HCT116 (cell line): ENCODE measurements at regions not wholly inside any gene's neighbourhood (a gene's known extent, or its start where the extent isn't known, plus 50 kb on each side); places are given as distances from the start of the nearest gene placed in this dataset.

Experiments used
- ATAC-seq: fragments of 200-7000 bp; cut with Tn5 transposase; 2 replicates; pipeline ENCODE4 v1.9.1; 2020; ENCODE audit warnings: mild to moderate bottlenecking, moderate library complexity
- BruUV-seq: library from RNA; stranded (reverse); fragments of 400-500 nt; replicated peaks from 2 replicates; lab custom pipeline; 2021; lab: Mats Ljungman, UMichigan
- CTCF ChIA-PET: fragments of 300-600 bp; sonication (Branson Sonifier 250); formaldehyde crosslinking; loops from one replicate; lab custom pipeline; 2021; ENCODE audit warnings: antibody characterized with exemption; lab: Charles Lee
- POLR2A ChIA-PET: fragments of 300-600, 350-600 bp; sonication (Branson Sonifier 250); formaldehyde crosslinking; loops from one replicate; lab custom pipeline; 2021; ENCODE audit warnings: antibody characterized with exemption; lab: Charles Lee
- RAD21 ChIA-PET, 2 experiments: fragments of 300-600 bp; sonication (Branson Sonifier 250); formaldehyde crosslinking; loops; one replicate each; lab custom pipeline; 2023; ENCODE audit warnings: low total read pairs in 2 of 2; ENCODE audit not compliant: uncharacterized antibody in 2 of 2, unreplicated experiment in 2 of 2, low non-redundant PET in 1 of 2; lab: Charles Lee
- DNase-seq: peaks from one replicate; pipeline ENCODE4 v3.0.0-alpha.2; 2010; ENCODE audit warnings: low read depth, low spot score
- H2AFZ ChIP-seq: fragments of 200-600 bp; shearing (Covaris generic), sonication (generic); 2 replicates; pipeline ENCODE4 v1.6.1; 2017; ENCODE audit warnings: low read depth, mixed run types, mixed read lengths, antibody characterized with exemption, low read length; ENCODE audit not compliant: poor library complexity, severe bottlenecking
- H3K27ac ChIP-seq: 2 replicates; pipeline ENCODE4 v1.5.1; 2012; ENCODE audit warnings: low read depth, low read length
- H3K27me3 ChIP-seq: fragments of 200-600 bp; sonication (generic); 2 replicates; pipeline ENCODE4 v1.6.1; 2016; ENCODE audit warnings: mixed run types, low read length, mixed read lengths; ENCODE audit not compliant: insufficient read depth
- H3K36me3 ChIP-seq, 2 experiments: fragments of 200-500 bp in 1 of 2; fragments of 200-600 bp in 1 of 2; sonication (Bioruptor generic) in 1 of 2; sonication (generic) in 1 of 2; 2 replicates each; pipeline versions ENCODE4 v1.5.1 to v1.6.1; 2014 to 2016; ENCODE audit warnings: low read length in 2 of 2, inconsistent platforms in 1 of 2, mixed read lengths in 1 of 2, mixed run types in 1 of 2; ENCODE audit not compliant: insufficient read depth in 2 of 2, control insufficient read depth in 1 of 2
- H3K4me1 ChIP-seq, 2 experiments: fragments of 200-600 bp in 1 of 2; sonication (generic) in 1 of 2; 2 replicates each; pipeline versions ENCODE4 v1.5.1 to v1.6.1; 2012 to 2017; ENCODE audit warnings: low read length in 2 of 2, inconsistent platforms in 1 of 2, mild to moderate bottlenecking in 1 of 2, mixed read lengths in 1 of 2, mixed run types in 1 of 2, moderate library complexity in 1 of 2; ENCODE audit not compliant: insufficient read depth in 2 of 2, control insufficient read depth in 1 of 2
- H3K4me2 ChIP-seq: fragments of 200-600 bp; sonication (generic); 2 replicates; pipeline ENCODE4 v1.6.1; 2017; ENCODE audit warnings: mixed run types, low read length, mixed read lengths
- H3K4me3 ChIP-seq, 2 experiments: fragments of 200-600 bp in 1 of 2; sonication (generic) in 1 of 2; replicated peaks in 1 of 2; 2 replicates each; pipeline ENCODE4 v1.5.1; 2011 to 2016; ENCODE audit warnings: low read length in 2 of 2, control low read depth in 1 of 2, low read depth in 1 of 2, mild to moderate bottlenecking in 1 of 2, mixed read lengths in 1 of 2, mixed run types in 1 of 2
- H3K79me2 ChIP-seq: fragments of 200-600 bp; sonication (generic); 2 replicates; pipeline ENCODE4 v1.6.1; 2017; ENCODE audit warnings: mild to moderate bottlenecking, mixed run types, low read length, moderate library complexity, mixed read lengths; ENCODE audit not compliant: insufficient read depth
- H3K9ac ChIP-seq: fragments of 200-600 bp; sonication (generic); 2 replicates; pipeline ENCODE4 v1.6.1; 2016; ENCODE audit warnings: low read length, mixed read lengths
- H3K9me2 ChIP-seq: fragments of 200-600 bp; sonication (generic), shearing (Covaris generic); 2 replicates; pipeline ENCODE4 v1.6.1; 2017; ENCODE audit warnings: mixed run types, mild to moderate bottlenecking, moderate library complexity; ENCODE audit not compliant: insufficient read depth
- H3K9me3 ChIP-seq, 2 experiments: fragments of 200-500 bp in 1 of 2; fragments of 200-600 bp in 1 of 2; sonication (Bioruptor generic) in 1 of 2; sonication (generic) in 1 of 2; 2 replicates each; pipeline ENCODE4 v1.6.1; 2014 to 2017; ENCODE audit warnings: low read length in 2 of 2, mixed read lengths in 2 of 2, inconsistent platforms in 1 of 2, low read depth in 1 of 2, mild to moderate bottlenecking in 1 of 2, mixed run types in 1 of 2, moderate library complexity in 1 of 2; ENCODE audit not compliant: control insufficient read depth in 1 of 2, insufficient read depth in 1 of 2
- H4K20me1 ChIP-seq: fragments of 200-600 bp; sonication (generic), shearing (Covaris generic); 2 replicates; pipeline ENCODE4 v1.6.1; 2017; ENCODE audit warnings: mixed run types, mild to moderate bottlenecking, moderate library complexity; ENCODE audit not compliant: insufficient read depth
- ATF3 ChIP-seq: IDR thresholded peaks from 2 replicates; pipeline ENCODE4 v1.6.1; 2012
- CBX3 ChIP-seq: IDR thresholded peaks from 2 replicates; pipeline ENCODE4 v1.6.1; 2012; ENCODE audit warnings: low read depth
- CEBPB ChIP-seq: IDR thresholded peaks from 2 replicates; pipeline ENCODE4 v1.6.1; 2012; ENCODE audit warnings: low read depth
- CTCF ChIP-seq, 3 experiments: fragments of 200-600 bp in 1 of 3; sonication (generic) in 1 of 3; IDR thresholded peaks in 2 of 3; conservative IDR thresholded peaks in 1 of 3; 2 replicates each; pipeline ENCODE4 v1.5.1; 2012 to 2017; ENCODE audit warnings: low read depth in 2 of 3, low read length in 2 of 3, antibody characterized with exemption in 1 of 3, borderline replicate concordance in 1 of 3, control low read depth in 1 of 3, mild to moderate bottlenecking in 1 of 3, mixed read lengths in 1 of 3, mixed run types in 1 of 3, moderate library complexity in 1 of 3; ENCODE audit not compliant: insufficient read depth in 1 of 3
- EGR1 ChIP-seq: IDR thresholded peaks from 2 replicates; pipeline ENCODE4 v1.6.1; 2012; ENCODE audit warnings: low read depth
- ELF1 ChIP-seq: IDR thresholded peaks from 2 replicates; pipeline ENCODE4 v1.6.1; 2012; ENCODE audit warnings: low read depth, borderline replicate concordance
- EZH2 ChIP-seq: fragments of 200-600 bp; sonication (generic); IDR thresholded peaks from 2 replicates; pipeline ENCODE4 v1.6.1; 2017; ENCODE audit warnings: antibody characterized with exemption, mixed run types
- FOSL1 ChIP-seq: IDR thresholded peaks from 2 replicates; pipeline ENCODE4 v1.6.1; 2012; ENCODE audit warnings: low read depth
- JUND ChIP-seq: IDR thresholded peaks from 2 replicates; pipeline ENCODE4 v1.6.1; 2012
- POLR2A ChIP-seq: IDR thresholded peaks from 2 replicates; pipeline ENCODE4 v1.7.0; 2011; ENCODE audit warnings: borderline replicate concordance; ENCODE audit not compliant: insufficient read depth, insufficient read length; ENCODE audit errors: extremely low read depth
- RAD21 ChIP-seq: IDR thresholded peaks from 2 replicates; pipeline ENCODE4 v1.6.1; 2012; ENCODE audit warnings: low read depth, mild to moderate bottlenecking
- SP1 ChIP-seq: IDR thresholded peaks from 2 replicates; pipeline ENCODE4 v1.6.1; 2012; ENCODE audit warnings: low read depth
- TCF7L2 ChIP-seq: IDR thresholded peaks from 2 replicates; pipeline ENCODE4 v1.7.0; 2011; ENCODE audit warnings: borderline replicate concordance, inconsistent platforms; ENCODE audit not compliant: insufficient read depth, insufficient read length; ENCODE audit errors: extremely low read depth
- ZBTB33 ChIP-seq: IDR thresholded peaks from 2 replicates; pipeline ENCODE4 v1.6.1; 2011; ENCODE audit warnings: mild to moderate bottlenecking, low read length, moderate library complexity; ENCODE audit not compliant: insufficient replicate concordance; ENCODE audit errors: extremely low read depth
- ZFX ChIP-seq: fragments of 450-650 bp; IDR thresholded peaks from 2 replicates; pipeline ENCODE4 v1.6.1; 2017
- intact Hi-C: fragments of 100-400 bp; cut with micrococcal nuclease; formaldehyde crosslinking; loops from 2 replicates; pipeline ENCODE4 v1.10.0; 2022

- no peaks in the 10 kb centered on the region for H3K4me1 ChIP-seq
- no peak overlapping the region for H3K4me2 ChIP-seq
- no peaks in the 10 kb centered on the region for H3K79me2 ChIP-seq
- no peaks in the 10 kb centered on the region for H4K20me1 ChIP-seq
- RAD21 ChIA-PET = no interaction called here
- TF ChIP-seq RAD21 (no peak), ZBTB33 (no peak), CBX3 (no peak), FOSL1 (no peak), POLR2A (no peak), JUND (no peak), TCF7L2 (no peak), ELF1 (no peak), ATF3 (no peak), EZH2 (no peak), SP1 (no peak), ZFX (no peak), CEBPB (no peak), CTCF (IDR thresholded peaks at IDR 0.05 in 2 of 3, conservative IDR thresholded peaks at IDR 0.05 in 1 of 3; ENCODE audit: borderline replicate concordance in 1 of 3, insufficient read depth in 1 of 3, low read depth in 2 of 3, low read length in 2 of 3) (no peak), EGR1 (no peak)
- BruUV-seq = no TSS peak
- no peak overlapping the region for H2AFZ ChIP-seq
- H3K9me2 ChIP-seq = no peaks in the 10 kb centered on the region
- no peak for ATAC-seq
- no peak overlapping the region for H3K27ac ChIP-seq
- no peaks in the 10 kb centered on the region for H3K27me3 ChIP-seq
- H3K9me3 ChIP-seq = peaks cover 10 to 14% of the 10 kb centered on the region in 2 experiments; a peak in 3 of 4 replicates
- intact Hi-C loops = no loop called here
- no peak overlapping the region for H3K4me3 ChIP-seq
- CTCF ChIA-PET = no interaction called here
- H3K36me3 ChIP-seq = no peaks in the 10 kb centered on the region
- DNase-seq = no peak
- POLR2A ChIA-PET = no interaction called here
- H3K9ac ChIP-seq = no peak overlapping the region
These were observed 1282.7 kb upstream of the GYPC start for GRCh38 chr2:125373293-125373692.
